Stimulated activated CD8-positive, alpha-beta memory T cell treated with anti-CD3 and anti-CD28 coated beads, Interleukin-4, amount 100 ng/mL, for 48 hours (primary cell): ENCODE measurements at regions not wholly inside any gene's neighbourhood (a gene's known extent, or its start where the extent isn't known, plus 50 kb on each side); places are given as distances from the start of the nearest gene placed in this dataset.
"Not testable (repeated sequence)": the region's sequence is repeated elsewhere in the genome, so short reads cannot be mapped to it uniquely, and the experiment has no call there.

ENCODE experiments used
- DNase-seq: peaks from one replicate; pipeline ENCODE4 v3.0.0-alpha.2; 2020

GRCh38 chr5:87115839-87116364, 151.8 kb upstream of the RASA1 start:
- DNase-seq, result no peak

- no peak for DNase-seq
Measured at GRCh38 chr5:87116825-87117512, 150.7 kb upstream of the RASA1 start.

- DNase-seq, result no peak
Measured at GRCh38 chr5:87119588-87119987, 148.1 kb upstream of the RASA1 start.

GRCh38 chr5:87120518-87121303, 147.0 kb upstream of the RASA1 start:
- DNase-seq, result no peak

GRCh38 chr5:87121304-87122150, 146.2 kb upstream of the RASA1 start:
- DNase-seq, result peak; percentile 44

- no peak for DNase-seq
Measured at GRCh38 chr5:87122151-87122977, 145.3 kb upstream of the RASA1 start.

- DNase-seq, result no peak
Measured at GRCh38 chr5:87125766-87126165, 141.9 kb upstream of the RASA1 start.

- DNase-seq, result no peak
Measured at GRCh38 chr5:87126869-87127268, 140.8 kb upstream of the RASA1 start.

GRCh38 chr5:87127426-87127825, 140.3 kb upstream of the RASA1 start:
- no peak for DNase-seq

- DNase-seq, result no peak
Measured at GRCh38 chr5:87127956-87128687, 139.6 kb upstream of the RASA1 start.

GRCh38 chr5:87129046-87129445, 138.6 kb upstream of the RASA1 start:
- no peak for DNase-seq

- DNase-seq, result no peak
Measured at GRCh38 chr5:87132696-87133095, 135.0 kb upstream of the RASA1 start.

GRCh38 chr5:87134513-87134912, 133.2 kb upstream of the RASA1 start:
- DNase-seq, result not testable (repeated sequence)

GRCh38 chr5:87136096-87136495, 131.6 kb upstream of the RASA1 start:
- DNase-seq, result no peak

- DNase-seq, result no peak
Measured at GRCh38 chr5:87136733-87137132, 130.9 kb upstream of the RASA1 start.

- DNase-seq, result no peak
Measured at GRCh38 chr5:87137283-87137682, 130.4 kb upstream of the RASA1 start.

GRCh38 chr5:87138091-87138805, 129.4 kb upstream of the RASA1 start:
- DNase-seq, result no peak

GRCh38 chr5:87139795-87140194, 127.9 kb upstream of the RASA1 start:
- DNase-seq, result no peak

GRCh38 chr5:87141544-87141943, 126.1 kb upstream of the RASA1 start:
- no peak for DNase-seq

GRCh38 chr5:87145853-87146252, 121.8 kb upstream of the RASA1 start:
- DNase-seq, result not testable (repeated sequence)

GRCh38 chr5:87147441-87147840, 120.2 kb upstream of the RASA1 start:
- DNase-seq, result no peak
